Left renal pelvis (tissue), 4 donors: ENCODE measurements at regions not wholly inside any gene's neighbourhood (a gene's known extent, or its start where the extent isn't known, plus 50 kb on each side); places are given as distances from the start of the nearest gene placed in this dataset.
"Not testable (repeated sequence)": the region's sequence is repeated elsewhere in the genome, so short reads cannot be mapped to it uniquely, and the experiment has no call there.

Experiments used
- DNase-seq, 4 donors: peaks; one replicate each; pipeline ENCODE4 v3.0.0-alpha.2; 2013; ENCODE audit warnings: low read depth in 4 of 4, low spot score in 3 of 4

DNA sequence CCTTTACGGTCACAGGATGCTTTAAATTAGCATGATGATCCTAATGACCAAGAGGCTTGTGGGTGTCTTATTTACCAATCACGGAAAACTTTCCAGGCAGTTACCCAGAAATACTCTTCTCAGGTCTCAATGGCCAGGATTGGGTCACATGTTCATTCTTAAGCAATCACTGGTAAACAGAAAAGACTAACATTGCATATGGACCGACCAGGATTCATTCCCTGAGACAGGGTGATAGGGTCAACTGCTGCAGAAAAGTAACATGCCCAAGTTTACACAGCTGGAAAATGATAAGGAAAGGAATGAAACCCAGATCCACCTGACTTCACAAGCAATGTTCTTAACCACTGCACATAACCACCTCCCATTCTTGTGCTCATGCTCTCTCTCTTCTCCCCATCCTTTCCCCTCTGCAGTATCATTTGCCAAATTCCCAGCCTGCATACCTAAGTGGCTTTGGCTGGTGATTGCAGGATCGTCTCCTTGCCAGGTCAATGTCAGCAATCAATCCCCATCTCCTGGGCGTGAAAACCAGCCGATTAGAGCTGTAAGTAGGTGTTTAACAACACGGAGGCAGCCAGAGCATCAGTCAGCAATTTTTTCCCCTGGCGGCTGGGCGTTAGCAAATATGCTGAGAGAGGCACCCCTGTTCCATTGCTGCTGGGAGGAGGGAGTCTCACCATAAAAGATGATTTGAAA is 219.4 kb downstream of the NMUR2 start:
- DNase-seq = no peak

DNA sequence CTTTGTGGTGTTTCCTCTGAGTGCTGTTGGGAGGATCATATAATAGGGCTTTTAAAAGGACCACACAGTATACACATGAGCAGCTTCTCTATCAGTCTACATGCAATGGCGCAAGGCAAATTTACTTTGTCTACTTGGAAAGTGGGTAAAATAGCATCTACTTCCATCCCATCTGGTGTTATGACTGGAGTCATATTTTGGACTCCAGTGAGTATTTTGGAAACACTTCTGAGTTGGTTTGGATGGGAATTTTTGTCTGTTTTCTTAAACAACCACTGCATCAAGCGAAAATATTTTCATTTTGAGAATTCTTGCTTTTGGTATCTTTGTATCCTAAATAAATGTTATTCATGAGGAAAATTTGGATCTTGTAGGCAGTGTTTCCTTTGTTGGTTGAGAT is 220.8 kb downstream of the NMUR2 start:
- DNase-seq = no peak

GRCh38 chr5:152181461-152181860 is 223.6 kb downstream of the NMUR2 start:
- DNase-seq = no peak

GRCh38 chr5:152178350-152178699 is 226.8 kb downstream of the NMUR2 start:
- DNase-seq = no peak

- no peak for DNase-seq
Observed at GRCh38 chr5:152177626-152178349, 227.3 kb downstream of the NMUR2 start.

DNA sequence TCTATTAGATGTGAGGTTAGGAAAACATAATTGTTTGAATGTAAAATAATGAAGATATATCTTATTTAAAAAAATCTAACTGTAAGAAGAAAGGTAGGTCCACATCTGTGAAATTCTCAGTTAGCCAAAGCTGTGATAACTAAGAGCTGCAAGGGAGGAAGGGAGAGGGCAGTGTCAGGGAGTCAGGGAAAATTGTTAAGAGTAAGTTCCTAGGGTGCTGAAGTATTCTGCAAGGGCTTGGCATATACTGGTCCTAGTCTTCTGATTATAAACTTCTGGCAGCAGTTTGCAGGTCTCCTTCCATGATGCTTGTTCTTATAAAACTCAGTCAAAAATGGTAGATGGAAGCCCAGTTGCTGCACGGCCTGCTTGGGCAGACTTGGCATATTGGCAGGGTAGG is 233.2 kb downstream of the NMUR2 start:
- DNase-seq = no peak

- DNase-seq = no peak
Observed at GRCh38 chr5:152170350-152170749, 234.7 kb downstream of the NMUR2 start.

DNA sequence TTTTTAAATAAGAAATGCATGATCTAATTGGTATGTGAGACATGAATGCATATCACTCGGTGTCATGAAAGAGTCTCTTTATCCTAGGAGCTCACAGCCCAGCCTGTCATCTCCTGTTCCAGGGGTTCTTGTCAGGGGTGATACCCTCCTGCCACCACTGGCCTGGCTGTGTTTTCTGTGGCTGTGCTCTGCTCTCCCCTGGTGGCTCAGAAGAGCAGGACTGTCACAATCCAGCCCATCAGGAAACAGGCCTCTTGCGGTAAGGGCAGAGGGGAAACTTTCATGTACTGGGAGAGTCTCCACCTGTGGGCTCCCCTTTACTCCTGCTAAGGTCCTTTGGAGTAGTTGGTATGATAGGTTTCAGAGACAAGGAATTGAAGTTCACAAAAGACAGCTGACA is 240.2 kb upstream of the GLRA1 start:
- DNase-seq = no peak

GRCh38 chr5:152159894-152160293 is 235.2 kb upstream of the GLRA1 start:
- not testable (repeated sequence) for DNase-seq

- DNase-seq = not testable (repeated sequence)
Observed at GRCh38 chr5:152154452-152154851, 229.8 kb upstream of the GLRA1 start.

DNA sequence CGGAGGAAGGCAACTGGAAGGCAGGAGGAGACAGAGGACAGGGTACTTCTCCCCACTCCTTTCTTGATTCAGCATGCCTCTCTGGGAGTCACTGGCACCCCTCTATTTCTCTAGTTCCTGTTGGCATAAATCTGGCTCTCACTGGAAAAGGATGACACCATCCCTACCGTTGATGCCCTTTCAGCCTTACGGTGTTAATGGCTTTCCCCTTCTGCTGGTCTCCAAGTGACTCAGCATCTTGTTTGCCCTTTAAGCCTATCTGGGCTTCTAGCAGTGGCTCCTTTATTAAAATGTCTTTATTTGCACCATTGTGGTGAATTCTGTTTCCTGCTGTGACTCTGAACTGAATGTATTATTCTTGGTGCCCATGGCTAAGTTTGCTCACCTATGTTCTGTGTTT is 227.3 kb upstream of the GLRA1 start:
- no peak for DNase-seq

DNA sequence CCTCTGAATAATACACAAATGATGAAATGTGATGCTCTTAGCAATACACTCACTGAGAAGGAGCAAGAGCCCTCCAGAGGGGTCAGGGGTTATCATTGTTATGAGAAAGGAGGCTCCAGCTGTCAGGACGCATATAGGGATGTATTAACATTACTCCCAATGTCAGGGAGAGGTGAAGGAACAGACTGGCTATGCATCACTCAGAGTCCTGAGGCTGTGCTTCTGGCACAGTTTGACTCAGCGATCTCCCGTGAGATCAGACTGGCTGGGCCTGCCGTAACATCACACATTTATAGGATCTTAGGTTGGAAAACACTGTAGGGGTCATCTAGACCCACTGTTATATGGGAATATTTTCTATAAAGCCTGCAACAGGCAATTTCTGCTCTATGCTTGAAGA is 226.5 kb upstream of the GLRA1 start:
- no peak for DNase-seq

DNA sequence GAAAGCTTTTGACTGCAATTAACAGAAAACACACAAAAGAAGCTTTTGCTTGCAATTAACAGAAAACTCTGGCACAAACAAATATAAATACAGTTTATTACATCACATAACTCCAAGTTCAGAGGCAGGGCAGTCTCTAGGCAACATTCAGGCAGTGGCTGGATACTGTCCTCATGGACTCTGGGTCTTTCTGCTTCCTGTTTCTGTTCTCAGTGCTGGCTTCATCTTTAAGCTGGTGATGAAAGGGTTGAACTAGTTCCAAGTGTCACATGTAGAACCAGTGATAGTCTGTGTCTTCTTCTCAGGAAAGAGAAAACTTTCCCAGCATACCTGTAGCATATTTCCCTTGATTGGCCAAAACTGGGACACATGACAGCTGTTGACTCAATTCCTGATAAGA is 222.6 kb upstream of the GLRA1 start:
- DNase-seq = no peak

GRCh38 chr5:152146566-152146965 is 221.9 kb upstream of the GLRA1 start:
- no peak for DNase-seq

GRCh38 chr5:152144556-152144955 is 219.9 kb upstream of the GLRA1 start:
- no peak for DNase-seq

GRCh38 chr5:152144030-152144429 is 219.4 kb upstream of the GLRA1 start:
- DNase-seq = no peak

DNA sequence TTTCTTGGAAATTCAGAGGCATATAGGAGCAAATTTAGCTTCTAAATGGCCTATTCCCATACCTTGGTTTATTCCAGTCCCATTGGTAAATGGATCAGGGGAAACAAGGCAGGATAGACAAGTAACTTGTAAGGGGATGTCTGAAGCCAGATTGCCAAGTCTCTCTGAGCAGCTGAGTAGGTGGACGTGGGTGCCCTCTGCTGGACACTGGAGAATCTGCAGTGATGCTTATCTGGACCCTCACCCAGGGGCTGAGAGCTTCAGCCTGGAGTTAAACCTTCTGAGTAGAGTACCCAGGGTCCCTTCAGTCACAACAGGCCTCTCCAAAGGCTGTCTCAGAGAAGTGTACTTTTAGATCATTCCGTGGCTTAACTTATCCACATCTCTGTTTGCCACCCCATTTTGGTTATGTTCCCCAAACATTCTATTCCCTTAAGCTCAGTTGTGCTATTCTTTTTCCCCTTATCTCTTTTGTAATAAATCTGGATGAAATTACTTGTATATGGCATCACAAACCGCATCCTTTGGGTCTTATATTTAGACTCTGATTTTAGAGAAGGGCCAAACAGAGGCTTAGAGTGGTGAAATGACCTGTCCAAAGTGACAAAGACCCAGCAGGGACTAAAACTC is 218.3 kb upstream of the GLRA1 start:
- peak; percentile 23 to 39 (median 28) for DNase-seq

DNA sequence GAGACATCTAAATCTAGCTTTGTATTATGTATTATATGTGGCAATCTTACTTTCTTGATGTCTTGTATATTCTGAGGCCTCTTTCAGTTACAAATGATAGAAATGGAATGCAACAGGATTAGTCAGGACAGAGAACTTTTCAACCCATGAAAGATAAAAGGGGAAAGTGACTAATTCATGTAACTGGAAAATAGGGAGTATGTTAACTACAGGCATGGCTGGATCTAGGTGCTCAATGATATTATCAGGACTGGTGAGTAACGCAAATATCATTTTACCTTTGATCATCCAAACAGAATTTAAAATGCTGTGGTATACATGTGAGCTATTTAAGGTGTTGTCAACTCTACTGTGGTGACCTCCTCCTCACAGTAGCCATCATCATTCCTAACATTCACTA is 215.7 kb upstream of the GLRA1 start:
- no peak for DNase-seq

GRCh38 chr5:152137063-152137462 is 212.4 kb upstream of the GLRA1 start:
- DNase-seq = no peak

GRCh38 chr5:152136321-152136720 is 211.7 kb upstream of the GLRA1 start:
- DNase-seq = no peak

DNA sequence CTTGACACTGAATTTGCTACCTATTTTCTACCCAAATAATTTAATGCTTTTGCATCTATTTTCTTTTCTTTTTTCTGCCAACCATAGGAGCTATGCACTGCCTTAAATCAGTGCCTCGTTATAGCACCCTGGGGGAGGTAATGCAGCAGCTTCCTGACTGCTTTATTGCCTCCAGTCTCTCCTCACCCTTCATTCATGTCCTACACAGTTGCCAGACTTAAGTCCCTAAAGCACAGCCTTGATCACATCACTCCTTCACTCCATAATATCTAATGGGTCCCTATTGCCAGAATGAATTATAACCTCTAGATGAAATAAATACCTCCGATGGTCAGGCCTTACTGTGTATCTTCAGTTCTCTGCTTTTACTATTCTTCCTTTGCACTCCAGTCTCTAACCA is 211.2 kb upstream of the GLRA1 start:
- DNase-seq = no peak

DNA sequence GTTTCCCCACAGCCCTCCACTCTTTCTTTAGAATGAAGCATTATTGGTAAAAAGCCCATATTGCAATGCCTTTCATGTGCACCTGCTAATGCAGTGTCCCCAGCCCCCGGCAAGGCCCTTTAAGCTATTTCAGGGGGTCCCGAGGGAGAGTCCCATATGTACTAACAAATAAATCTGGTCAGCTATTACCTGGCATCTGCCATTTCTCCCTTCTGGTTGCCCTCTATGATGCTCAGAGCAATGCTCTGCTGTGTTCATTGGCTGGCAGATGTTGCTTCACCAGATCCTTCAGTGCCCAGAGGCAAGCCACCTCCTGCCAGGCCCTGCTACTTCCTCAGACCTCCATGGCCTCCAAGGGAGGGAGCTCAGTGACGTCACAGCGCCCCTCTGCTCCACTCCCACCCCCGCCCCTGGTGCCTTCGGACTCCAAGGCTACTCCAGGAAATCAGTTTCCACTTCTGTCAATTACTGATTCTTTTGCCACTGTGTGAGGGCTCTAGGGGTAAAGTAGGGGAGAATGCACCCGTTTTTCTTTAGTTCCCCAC is 201.1 kb upstream of the GLRA1 start:
- DNase-seq = no peak
